ENCODE measurements at regions not wholly inside any gene's neighbourhood (a gene's known extent, or its start where the extent isn't known, plus 50 kb on each side); places are given as distances from the start of the nearest gene placed in this dataset.

- Mint-ChIP-seq H3K36me3 (ENCODE audit: low read depth) (no peaks in the 10 kb centered on the region), H3K27ac (no peak overlapping the region), H3K9me3 (no peaks in the 10 kb centered on the region), H3K4me1 (no peaks in the 10 kb centered on the region), H3K4me3 (no peak overlapping the region), H3K27me3 (ENCODE audit: low read depth, poor library complexity) (no peaks in the 10 kb centered on the region)
- TF ChIP-seq CTCF (IDR thresholded peaks at IDR 0.05) = no peak
- no peak for DNase-seq
These were observed 222.9 kb downstream of the PCDH18 start for GRCh38 chr4:137309424-137309823.

DNA sequence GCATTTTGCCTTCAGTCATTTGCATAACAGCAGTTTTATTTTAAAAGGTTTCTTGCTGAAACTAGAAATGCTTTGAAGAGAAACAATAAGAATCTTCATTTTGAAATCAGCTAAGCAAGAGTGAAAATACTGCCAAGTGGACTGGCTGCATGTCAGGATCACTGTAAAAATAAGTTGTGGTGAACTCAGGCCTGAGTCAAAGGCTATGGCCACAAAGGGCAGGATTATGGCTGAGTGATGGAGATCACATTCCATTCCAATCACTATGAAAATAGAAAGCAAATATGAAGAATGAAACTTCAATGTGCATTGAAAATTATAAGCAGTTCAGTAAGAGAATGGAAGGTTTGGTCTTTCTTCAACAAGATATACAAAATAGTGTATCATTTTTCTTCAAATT is 224.5 kb downstream of the PCDH18 start:
- DNase-seq = no peak
- Mint-ChIP-seq H3K4me1 (no peaks in the 10 kb centered on the region), H3K27ac (no peak overlapping the region), H3K4me3 (no peak overlapping the region), H3K9me3 (no peaks in the 10 kb centered on the region), H3K36me3 (ENCODE audit: low read depth) (no peaks in the 10 kb centered on the region), H3K27me3 (ENCODE audit: low read depth, poor library complexity) (no peaks in the 10 kb centered on the region)
- no peak for TF ChIP-seq CTCF (IDR thresholded peaks at IDR 0.05)

- Mint-ChIP-seq H3K4me3 (no peak overlapping the region), H3K4me1 (no peaks in the 10 kb centered on the region), H3K36me3 (ENCODE audit: low read depth) (no peaks in the 10 kb centered on the region), H3K9me3 (no peaks in the 10 kb centered on the region), H3K27me3 (ENCODE audit: low read depth, poor library complexity) (no peaks in the 10 kb centered on the region), H3K27ac (no peak overlapping the region)
- no peak for DNase-seq
- no peak for TF ChIP-seq CTCF (IDR thresholded peaks at IDR 0.05)
These were observed 231.5 kb downstream of the PCDH18 start for GRCh38 chr4:137300776-137301175.

GRCh38 chr4:137299281-137299680 is 233.0 kb downstream of the PCDH18 start:
- no peaks in the 10 kb centered on the region for H3K27me3 Mint-ChIP-seq (ENCODE audit: low read depth, poor library complexity)
- no peak overlapping the region for H3K4me3 Mint-ChIP-seq
- no peak overlapping the region for H3K27ac Mint-ChIP-seq
- H3K36me3 Mint-ChIP-seq (ENCODE audit: low read depth) = no peaks in the 10 kb centered on the region
- DNase-seq = no peak
- no peak for TF ChIP-seq CTCF (IDR thresholded peaks at IDR 0.05)
- no peaks in the 10 kb centered on the region for H3K4me1 Mint-ChIP-seq
- H3K9me3 Mint-ChIP-seq = no peaks in the 10 kb centered on the region

- DNase-seq = no peak
- no peak for TF ChIP-seq CTCF (IDR thresholded peaks at IDR 0.05)
- H3K4me3 Mint-ChIP-seq = no peak overlapping the region
- no peaks in the 10 kb centered on the region for H3K27me3 Mint-ChIP-seq (ENCODE audit: low read depth, poor library complexity)
- no peaks in the 10 kb centered on the region for H3K4me1 Mint-ChIP-seq
- no peaks in the 10 kb centered on the region for H3K36me3 Mint-ChIP-seq (ENCODE audit: low read depth)
- H3K27ac Mint-ChIP-seq = no peak overlapping the region
- no peaks in the 10 kb centered on the region for H3K9me3 Mint-ChIP-seq
These were observed 239.0 kb downstream of the PCDH18 start for GRCh38 chr4:137293281-137293680.

- H3K36me3 Mint-ChIP-seq (ENCODE audit: low read depth) = no peaks in the 10 kb centered on the region
- H3K27ac Mint-ChIP-seq = no peak overlapping the region
- peaks cover under 1% of the 10 kb centered on the region for H3K4me1 Mint-ChIP-seq
- DNase-seq = no peak
- no peaks in the 10 kb centered on the region for H3K27me3 Mint-ChIP-seq (ENCODE audit: low read depth, poor library complexity)
- no peak for TF ChIP-seq CTCF (IDR thresholded peaks at IDR 0.05)
- no peak overlapping the region for H3K4me3 Mint-ChIP-seq
- H3K9me3 Mint-ChIP-seq = no peaks in the 10 kb centered on the region
These were observed 248.6 kb downstream of the PCDH18 start for GRCh38 chr4:137283737-137284136.

All from nephron progenitor cell (in vitro differentiated cells).